ENCODE measurements at regions not wholly inside any gene's neighbourhood (a gene's known extent, or its start where the extent isn't known, plus 50 kb on each side); places are given as distances from the start of the nearest gene placed in this dataset.

- TF ChIP-seq CTCF (conservative IDR thresholded peaks at IDR 0.05 in 1 of 2, IDR thresholded peaks at IDR 0.05 in 1 of 2; ENCODE audit: extremely low read depth in 1 of 2, insufficient read depth in 1 of 2, low read depth in 1 of 2, low read length in 2 of 2) (no peak), EZH2 (IDR thresholded peaks at IDR 0.05; ENCODE audit: borderline replicate concordance, low read length) (no peak)
Observed at GRCh38 chr4:59380841-59381366, 1819.2 kb upstream of the ADGRL3 start.

All from mammary epithelial cell (primary cell).